Stromal cell of bone marrow (primary cell): ENCODE measurements at regions not wholly inside any gene's neighbourhood (a gene's known extent, or its start where the extent isn't known, plus 50 kb on each side); places are given as distances from the start of the nearest gene placed in this dataset.

Experiments used
- DNase-seq: peaks from one replicate; pipeline ENCODE4 v3.0.0-alpha.2; 2012; ENCODE audit warnings: low read depth

DNA sequence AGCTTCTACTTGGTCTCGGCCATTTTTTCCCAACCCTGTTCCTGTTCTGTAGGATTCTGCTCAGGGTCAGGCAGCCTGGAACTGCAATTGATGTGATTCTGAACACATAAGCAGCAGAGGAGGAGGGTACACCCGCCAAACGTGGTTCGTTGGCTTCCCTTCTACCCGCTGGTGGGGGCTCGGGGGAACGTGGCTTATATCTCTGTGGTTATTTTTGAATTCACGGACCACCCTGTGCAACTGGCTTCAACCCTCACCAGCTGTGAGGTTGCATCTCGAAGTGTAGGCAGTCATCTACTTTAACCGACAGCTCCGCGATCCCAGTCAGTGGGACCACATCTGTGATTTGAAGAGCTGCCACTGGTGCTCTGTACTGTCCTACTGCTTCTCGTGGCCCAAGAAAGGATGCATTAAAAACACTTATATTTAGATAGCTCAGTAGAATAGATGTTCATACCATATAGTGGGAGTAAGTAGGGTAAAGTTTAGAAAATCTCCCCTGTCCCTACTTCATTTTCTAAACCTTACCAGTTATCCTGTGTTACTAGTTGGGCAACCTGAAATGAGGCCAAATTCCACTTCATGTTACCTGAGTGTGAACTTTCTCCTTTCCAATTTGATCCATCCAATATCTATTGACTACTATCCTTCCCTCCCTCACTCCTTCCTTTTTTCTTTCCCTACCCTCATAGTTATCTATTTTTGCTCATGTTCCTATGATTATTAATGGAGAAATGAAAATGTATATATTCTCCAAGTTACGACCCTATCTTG lies 80.4 kb upstream of the BCOR start:
- DNase-seq: no peak

DNA sequence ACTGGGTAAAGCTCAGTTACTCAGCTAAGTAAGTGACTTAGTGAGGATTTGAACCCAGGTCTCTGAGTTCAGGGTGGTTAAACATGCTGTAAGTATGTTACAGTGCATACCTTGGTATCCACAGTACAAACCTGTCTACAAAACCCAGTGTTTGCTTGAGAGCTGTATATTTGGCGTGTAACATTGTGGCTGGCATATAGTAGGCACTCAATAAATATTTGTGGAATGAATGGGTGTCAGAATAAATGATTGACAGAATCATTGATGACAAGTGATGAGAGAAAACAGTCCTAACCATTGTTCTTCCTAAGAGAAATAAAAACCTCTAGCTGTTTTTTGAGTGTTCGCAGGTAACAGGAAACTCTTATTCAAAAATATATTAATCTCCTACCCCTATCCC lies 79.7 kb upstream of the BCOR start:
- DNase-seq: no peak

- DNase-seq: no peak
These were observed 79.3 kb upstream of the BCOR start for GRCh38 chrX:40177117-40177430.

DNA sequence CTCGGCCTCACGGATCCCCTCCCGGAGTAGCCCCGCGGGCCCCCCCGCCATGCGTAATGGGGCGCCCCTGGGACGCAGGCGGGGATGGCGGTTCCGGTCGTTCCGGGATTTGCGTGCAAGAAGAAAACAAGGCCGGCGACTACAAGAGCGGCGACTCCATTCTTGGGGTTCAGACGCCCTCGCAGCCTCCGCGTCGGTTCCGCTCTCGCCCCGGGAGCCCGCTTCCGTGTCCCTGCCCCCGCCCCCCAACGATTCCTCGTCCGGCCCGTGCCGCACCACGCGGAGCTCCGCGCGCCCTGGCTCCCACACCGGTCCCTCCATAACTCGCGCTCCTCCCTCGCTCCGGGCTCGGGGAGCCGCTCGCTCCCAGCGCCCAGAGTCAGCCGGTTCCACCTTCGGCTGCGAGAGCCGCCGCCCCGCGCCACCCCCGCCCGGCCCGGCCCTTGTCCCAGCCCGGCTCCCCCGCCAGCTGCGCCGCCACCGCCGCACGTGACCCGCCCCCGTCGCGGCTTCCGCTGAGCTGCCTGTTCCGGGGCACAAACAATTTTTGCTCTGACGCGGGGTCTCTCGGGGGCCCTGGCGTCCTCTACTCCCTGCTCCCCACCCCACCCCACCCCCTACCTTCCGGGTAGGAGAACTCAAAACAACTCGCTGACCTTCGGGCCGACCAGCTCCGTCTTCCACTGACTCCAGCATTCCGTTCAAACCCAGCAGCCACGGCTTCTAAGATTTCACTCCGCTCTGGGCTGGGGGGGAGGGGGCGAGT lies 78.8 kb upstream of the BCOR start:
- no peak for DNase-seq

DNA sequence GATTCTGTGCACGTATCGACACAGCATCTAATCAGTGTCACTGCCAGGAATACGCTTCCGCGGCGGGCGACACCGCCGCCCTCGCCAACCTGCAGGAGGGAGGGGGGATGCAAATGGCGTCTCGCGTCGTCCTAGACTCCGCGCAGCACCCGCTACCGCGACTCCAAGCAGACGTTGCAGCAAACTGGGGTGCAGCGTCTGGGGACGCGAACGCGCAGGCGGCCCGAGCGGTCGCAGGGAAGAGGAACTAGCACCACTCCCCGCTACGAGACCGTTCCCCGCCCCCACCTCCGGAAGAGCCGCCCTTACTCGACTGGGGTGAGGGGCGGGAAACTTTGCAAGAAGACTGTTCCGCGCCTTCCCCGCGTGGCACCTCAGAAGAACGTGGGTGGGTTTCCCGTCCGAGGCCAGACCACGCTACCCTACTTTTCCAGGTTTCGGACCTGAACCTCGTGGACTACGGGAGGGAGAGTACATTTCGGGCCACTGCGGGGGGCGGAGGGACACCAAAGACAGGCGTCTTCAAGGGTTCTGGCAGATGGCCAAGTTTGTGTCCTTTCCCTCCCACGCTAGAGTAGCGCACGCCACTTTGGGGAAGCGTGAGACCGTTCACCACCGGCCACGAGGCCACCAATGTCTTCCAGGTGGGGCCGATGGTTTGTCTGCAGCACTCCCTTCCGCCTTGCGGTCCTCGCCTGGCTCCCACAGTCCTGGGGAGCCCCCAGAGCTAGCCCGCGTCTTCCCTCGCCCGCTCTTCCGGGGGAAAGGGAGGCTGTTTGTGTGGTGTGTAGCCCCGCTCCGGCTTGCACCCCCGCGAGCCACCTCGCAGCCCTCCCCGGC lies 78.0 kb upstream of the BCOR start:
- DNase-seq: no peak

DNA sequence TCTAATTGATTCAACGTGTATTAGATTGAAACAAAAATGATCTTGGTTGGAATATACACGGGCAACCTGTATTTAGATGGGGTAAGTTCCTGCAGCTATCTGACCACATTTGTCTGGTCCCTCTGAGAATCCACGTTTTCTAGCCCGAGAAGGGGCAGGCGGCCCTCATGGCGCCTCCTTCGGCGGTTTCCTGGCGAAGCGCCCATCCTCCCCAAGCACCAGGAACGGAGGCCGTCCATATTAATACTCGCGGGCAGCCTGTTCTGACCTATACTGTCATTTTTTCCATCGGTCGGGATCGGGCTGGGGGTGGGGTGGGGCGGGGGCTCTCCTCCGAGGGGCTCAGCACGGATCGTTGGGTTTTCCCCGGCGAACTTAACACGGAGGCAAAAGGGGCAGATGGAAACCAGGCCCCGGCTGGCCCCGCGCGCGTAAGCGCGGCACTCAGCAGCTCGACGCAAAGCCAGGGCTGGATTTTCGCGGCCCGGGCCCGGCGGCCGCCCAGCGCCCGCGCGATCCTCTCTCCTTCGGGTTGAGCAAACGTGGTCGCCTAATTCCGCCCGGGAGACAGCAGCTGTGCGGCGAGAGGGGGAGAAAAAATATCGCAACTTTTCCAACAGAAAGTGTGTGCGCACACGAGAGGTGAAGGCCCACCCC lies 77.2 kb upstream of the BCOR start:
- DNase-seq: no peak

GRCh38 chrX:40174001-40174853 lies 76.5 kb upstream of the BCOR start:
- DNase-seq: no peak

- no peak for DNase-seq
These were observed 75.6 kb upstream of the BCOR start for GRCh38 chrX:40173143-40174000.

DNA sequence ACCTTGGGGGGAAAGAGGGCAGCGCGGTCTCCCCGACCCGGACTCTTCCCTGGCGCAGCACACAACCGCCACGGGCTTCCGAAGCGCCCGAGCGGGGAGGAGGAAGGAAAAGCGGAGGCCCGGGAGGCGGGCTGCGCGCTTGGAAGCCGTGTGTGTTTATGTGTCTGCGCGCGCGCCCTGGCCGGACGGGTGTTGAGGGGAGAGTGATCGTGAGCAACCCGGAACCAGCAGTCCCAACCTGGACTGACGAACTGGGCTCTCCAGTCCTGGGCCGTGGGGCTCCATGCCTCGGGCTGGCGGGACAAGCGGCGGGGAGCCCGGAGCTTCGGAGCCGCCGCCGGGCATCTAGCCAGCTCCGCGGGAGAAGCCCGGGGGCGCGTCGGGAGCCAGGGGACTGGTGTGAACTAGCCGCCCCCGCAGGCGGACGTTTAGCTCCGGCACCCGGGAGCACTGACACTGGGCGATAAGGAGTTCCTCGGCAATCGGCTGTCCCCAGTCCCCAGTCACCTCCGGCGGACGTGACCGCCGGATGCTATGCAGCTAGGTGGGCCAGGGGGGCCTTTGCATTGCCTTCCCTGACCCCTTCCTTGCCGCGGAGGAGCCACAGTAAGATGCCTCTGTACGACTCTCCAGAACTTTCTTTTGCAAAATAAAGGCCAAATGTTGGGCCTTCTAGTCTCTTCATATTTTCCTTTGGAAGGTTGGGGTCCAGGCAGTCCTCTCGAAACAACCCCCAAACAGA lies 74.8 kb upstream of the BCOR start:
- DNase-seq: no peak

DNA sequence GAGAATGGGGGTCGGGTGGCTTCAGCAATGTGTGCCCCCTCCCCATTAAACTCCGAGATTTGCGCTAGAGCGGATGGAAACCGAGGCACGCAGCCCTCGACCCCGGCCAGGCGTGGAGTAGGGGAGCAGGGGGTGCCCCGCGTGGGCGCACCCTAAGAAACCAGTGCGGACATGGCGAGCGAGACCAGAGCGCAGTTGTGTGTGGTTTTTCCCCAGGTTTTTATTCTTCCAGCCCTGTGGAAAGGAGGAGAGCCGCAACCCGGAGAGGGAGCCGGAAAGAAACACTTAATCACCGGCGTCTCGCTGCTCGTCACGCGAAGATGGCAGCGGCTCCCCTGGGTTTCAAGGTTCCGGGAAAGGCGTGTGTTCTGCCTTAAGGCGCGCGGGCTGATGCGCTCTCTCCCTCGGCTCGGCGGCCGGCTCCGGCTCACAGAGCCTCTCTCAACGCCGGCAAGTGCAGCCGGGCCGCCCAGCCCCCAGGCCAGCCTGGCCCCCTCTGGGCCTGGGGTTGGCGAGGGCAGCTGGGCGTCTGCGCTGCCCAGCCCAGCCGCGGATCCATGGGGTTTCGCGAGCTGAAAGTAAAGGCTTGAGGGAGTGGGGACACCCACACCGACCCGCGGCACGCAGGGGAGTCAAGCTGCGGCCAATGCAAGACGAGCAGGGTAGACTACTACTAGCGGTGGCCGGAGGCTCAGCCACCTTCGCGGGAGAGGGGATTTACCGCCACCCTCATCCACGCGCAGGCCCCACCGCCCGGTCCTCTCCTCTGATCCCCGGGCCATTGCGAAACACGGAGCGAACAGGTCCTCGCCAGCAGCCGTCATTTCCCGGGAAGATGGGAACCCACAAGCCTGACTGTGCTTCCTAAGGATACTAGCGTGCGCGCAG lies 74.0 kb upstream of the BCOR start:
- no peak for DNase-seq

DNA sequence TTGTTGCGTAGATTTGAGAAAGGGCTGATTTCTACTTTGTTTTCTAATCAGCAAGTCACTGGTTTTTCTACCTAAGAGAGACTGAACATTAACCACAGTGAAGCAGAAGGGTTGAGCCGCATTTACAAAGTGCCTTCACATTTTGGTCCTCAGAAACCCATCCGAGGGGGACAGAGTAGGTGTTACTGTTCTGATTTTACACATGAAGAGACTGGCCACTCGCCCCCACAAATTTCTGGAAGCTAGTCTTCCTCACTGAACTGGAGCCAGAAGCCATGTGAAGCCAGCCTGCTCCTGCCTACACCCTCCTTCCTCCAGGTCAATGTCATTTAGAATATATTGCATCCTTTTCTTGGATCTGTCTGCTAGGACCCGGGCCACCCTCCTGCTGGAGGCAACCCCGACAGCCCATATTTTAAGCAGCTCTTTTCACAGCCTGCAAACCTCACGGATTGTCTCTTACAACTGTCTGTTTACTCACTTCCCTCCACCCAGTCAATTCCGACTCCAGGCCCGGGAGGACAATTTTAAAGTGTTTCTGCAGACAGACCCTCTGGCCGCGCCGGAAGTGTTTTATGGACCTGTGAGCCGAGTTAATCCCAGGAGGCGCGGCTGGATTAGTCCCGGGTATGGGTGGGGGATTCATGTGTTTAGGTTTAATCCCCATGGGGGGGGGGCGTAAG lies 73.2 kb upstream of the BCOR start:
- no peak for DNase-seq

GRCh38 chrX:40169193-40170101 lies 71.7 kb upstream of the BCOR start:
- DNase-seq: no peak

DNA sequence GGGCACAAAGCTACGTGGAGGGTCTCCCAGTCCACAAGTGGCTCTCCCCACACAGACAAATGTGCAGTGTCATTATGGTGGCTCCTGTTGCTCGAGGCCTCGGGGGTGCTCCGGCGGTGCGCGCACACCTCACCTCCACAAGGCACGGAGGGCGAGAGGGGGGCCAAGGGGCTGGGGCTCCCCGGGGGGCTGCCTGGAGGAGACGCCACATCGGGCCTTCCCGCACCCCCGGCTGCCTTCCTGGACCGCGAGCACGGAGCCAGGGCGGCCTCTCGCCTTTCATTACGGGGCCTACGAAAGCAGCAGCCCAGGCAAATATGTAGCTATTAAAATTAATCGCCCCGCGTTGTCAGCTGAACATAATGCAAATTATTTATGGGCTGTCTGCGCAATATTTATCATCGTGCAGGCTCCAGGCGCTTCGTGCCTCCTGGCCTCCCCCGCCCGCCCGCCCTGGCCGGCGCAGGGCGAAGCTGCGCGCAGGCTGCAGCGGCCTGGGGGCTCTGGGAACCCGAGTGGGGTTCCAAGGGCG lies 70.8 kb upstream of the BCOR start:
- DNase-seq: no peak

- DNase-seq: no peak
These were observed 70.2 kb upstream of the BCOR start for GRCh38 chrX:40167850-40168479.

DNA sequence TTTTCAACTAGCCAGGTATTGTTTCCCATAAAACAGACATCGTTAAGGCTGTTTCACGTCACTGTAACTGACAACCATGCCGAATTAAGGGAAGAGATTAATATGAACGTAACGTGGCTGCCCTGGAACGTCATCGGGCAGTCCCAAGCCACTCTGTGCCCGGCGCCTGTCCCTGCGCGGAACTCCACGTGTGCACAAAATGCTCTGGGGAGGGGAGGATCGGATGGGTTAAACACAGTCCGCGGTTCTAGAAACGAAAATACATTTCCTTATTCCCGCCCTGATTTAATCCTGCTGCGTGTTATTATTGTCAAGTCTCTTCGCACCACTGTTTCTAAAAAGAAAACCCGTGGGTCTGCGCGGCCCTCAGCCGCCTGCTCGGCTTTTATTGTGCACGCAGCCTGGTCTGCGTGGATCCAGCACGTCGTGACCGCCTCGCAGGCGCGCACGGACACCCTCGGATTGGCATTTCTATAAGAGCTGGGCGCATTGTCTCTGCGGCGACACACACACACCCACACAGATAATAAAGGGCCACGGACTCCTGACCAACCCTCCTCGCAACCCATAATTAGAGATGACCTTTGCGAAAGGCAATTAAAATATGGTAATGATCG lies 69.6 kb upstream of the BCOR start:
- DNase-seq: no peak

DNA sequence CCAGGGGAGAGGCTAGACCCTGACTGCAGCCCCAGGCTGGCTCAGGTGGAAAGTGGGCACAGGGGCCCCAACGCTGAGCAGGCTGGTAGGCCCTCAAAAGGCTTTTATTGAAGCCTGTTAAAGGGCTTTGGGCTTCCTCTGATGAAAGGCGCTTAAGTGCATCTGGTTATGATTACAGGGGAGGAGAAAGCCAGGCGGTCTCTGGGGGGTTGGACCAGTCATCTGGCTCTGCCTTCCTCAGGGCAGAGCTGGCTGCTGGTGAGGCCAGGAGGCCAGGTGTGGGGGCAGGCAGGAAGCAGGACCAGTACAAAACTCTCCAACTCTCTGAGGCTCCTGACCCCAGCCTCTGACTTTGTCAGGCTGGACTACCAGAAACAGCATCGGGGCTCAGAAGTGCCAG lies 68.8 kb upstream of the BCOR start:
- DNase-seq: no peak
